ENCODE measurements at regions not wholly inside any gene's neighbourhood (a gene's known extent, or its start where the extent isn't known, plus 50 kb on each side); places are given as distances from the start of the nearest gene placed in this dataset.

DNA sequence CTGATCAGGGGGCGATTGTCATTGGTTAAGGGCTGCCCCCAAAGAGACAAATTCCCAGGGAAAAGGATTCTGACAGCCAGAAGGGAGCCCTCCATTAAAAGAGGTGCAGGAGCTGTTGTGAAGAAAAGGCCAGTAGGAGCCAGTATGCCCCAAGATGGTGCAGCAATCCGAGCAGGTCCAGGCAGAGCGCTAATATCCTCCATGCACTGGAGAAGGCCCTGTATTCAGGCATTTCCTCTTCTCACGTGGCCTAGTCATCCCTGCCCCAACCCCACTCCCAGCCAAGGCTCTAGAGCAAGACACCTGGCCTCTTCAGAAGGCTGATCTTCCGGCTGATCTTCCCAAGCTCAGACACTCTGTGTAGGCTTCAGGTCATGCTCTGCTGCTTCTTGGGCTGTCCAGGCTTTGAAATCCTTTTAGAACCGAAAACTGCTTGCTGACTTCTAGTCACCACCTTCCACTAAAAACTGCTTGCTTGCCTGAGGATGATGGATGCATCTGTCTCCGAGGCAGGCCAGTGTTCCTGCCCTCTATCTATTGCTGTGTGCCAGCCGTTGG, 77.4 kb downstream of the CYP26A1 start:
- DNase-seq (ENCODE audit: extremely low spot score) = no peak
- TF ChIP-seq NFRKB (IDR thresholded peaks at IDR 0.05) (no peak), L3MBTL2 (conservative IDR thresholded peaks at IDR 0.05) (no peak), SUZ12 (IDR thresholded peaks at IDR 0.05) (no peak), SP1 (IDR thresholded peaks at IDR 0.05) (no peak), BHLHE40 (IDR thresholded peaks at IDR 0.05; ENCODE audit: borderline replicate concordance) (no peak), FOXK2 (IDR thresholded peaks at IDR 0.05) (no peak), HDGF (IDR thresholded peaks at IDR 0.05; ENCODE audit: borderline replicate concordance) (no peak)
- TF ChIP-seq, protein P1, sequence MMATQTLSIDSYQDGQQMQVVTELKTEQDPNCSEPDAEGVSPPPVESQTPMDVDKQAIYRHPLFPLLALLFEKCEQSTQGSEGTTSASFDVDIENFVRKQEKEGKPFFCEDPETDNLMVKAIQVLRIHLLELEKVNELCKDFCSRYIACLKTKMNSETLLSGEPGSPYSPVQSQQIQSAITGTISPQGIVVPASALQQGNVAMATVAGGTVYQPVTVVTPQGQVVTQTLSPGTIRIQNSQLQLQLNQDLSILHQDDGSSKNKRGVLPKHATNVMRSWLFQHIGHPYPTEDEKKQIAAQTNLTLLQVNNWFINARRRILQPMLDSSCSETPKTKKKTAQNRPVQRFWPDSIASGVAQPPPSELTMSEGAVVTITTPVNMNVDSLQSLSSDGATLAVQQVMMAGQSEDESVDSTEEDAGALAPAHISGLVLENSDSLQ (IDR thresholded peaks at IDR 0.05) = no peak
- ChIA-PET CTCF (no interaction called here), POLR2A (no interaction called here)

DNA sequence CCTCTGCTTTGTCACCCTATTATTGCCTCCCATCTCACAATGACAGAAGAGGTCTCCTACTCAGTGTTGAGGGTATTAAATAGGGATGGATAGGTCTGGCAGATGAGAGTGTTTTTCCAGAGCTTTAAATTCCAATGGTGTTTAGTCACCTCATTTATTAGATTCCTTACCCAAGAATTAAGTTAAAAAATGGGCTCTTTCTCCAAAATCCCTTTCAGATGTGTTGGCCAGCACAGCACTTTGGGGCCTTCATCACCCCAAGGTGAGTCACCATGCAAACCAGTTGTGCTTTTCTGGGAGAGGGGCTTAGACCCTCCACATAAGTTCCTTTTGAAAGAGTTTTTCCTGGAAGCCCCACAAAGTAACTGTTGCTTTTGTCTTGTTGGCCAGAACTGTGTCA, 78.4 kb downstream of the CYP26A1 start:
- ChIA-PET POLR2A (no interaction called here), CTCF (no interaction called here)
- no peak for TF ChIP-seq TARDBP (IDR thresholded peaks at IDR 0.05)
- TF ChIP-seq BHLHE40 (IDR thresholded peaks at IDR 0.05; ENCODE audit: borderline replicate concordance) = no peak
- no peak for TF ChIP-seq FOXM1 (IDR thresholded peaks at IDR 0.05; ENCODE audit: borderline replicate concordance)
- TF ChIP-seq ARNT (IDR thresholded peaks at IDR 0.05) = no peak
- no peak for TF ChIP-seq HDGF (IDR thresholded peaks at IDR 0.05; ENCODE audit: borderline replicate concordance)
- TF ChIP-seq ELF4 (IDR thresholded peaks at IDR 0.05) = no peak
- no peak for TF ChIP-seq LEF1 (IDR thresholded peaks at IDR 0.05; ENCODE audit: borderline replicate concordance)
- TF ChIP-seq ZNF384 (IDR thresholded peaks at IDR 0.05) = no peak
- no peak for TF ChIP-seq L3MBTL2 (conservative IDR thresholded peaks at IDR 0.05)
- TF ChIP-seq, protein P1 (IDR thresholded peaks at IDR 0.05) = no peak
- TF ChIP-seq SUZ12 (IDR thresholded peaks at IDR 0.05) = no peak
- no peak for TF ChIP-seq FOXK2 (IDR thresholded peaks at IDR 0.05)
- TF ChIP-seq NFRKB (IDR thresholded peaks at IDR 0.05) = no peak
- no peak for TF ChIP-seq CTBP1 (IDR thresholded peaks at IDR 0.05; ENCODE audit: borderline replicate concordance)
- no peak for TF ChIP-seq SP1 (IDR thresholded peaks at IDR 0.05)
- TF ChIP-seq FOXA1 (IDR thresholded peaks at IDR 0.05) = no peak
- DNase-seq (ENCODE audit: extremely low spot score) = no peak

DNA sequence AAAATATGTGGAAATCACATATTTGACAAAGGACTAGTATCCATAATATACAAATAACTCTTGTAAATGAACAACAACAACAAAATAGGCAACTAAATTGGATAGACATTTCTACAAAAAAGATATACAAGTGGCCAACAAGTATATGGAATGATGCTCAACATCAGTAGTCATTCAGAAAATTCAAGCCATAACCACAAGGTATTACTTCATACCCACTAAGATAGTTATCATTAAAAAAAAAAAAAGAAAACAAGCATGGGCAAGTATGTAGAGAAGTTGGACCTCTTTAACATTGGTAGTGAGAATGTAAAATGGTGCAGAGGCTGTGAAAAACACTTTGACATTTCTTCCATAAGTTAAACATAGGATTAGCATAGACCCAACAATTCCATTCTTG, 80.8 kb downstream of the CYP26A1 start:
- CTCF ChIA-PET = no interaction called here
- TF ChIP-seq TARDBP (IDR thresholded peaks at IDR 0.05) = no peak
- no peak for TF ChIP-seq SUZ12 (IDR thresholded peaks at IDR 0.05)
- TF ChIP-seq FOXK2 (IDR thresholded peaks at IDR 0.05) = no peak
- TF ChIP-seq NFRKB (IDR thresholded peaks at IDR 0.05) = no peak
- no peak for TF ChIP-seq L3MBTL2 (conservative IDR thresholded peaks at IDR 0.05)
- no peak for TF ChIP-seq ZNF384 (IDR thresholded peaks at IDR 0.05)
- TF ChIP-seq, protein P1 (IDR thresholded peaks at IDR 0.05) = no peak
- TF ChIP-seq FOXM1 (IDR thresholded peaks at IDR 0.05; ENCODE audit: borderline replicate concordance) = no peak
- no peak for TF ChIP-seq FOXA1 (IDR thresholded peaks at IDR 0.05)
- TF ChIP-seq BHLHE40 (IDR thresholded peaks at IDR 0.05; ENCODE audit: borderline replicate concordance) = no peak
- no peak for TF ChIP-seq CTBP1 (IDR thresholded peaks at IDR 0.05; ENCODE audit: borderline replicate concordance)
- TF ChIP-seq LEF1 (IDR thresholded peaks at IDR 0.05; ENCODE audit: borderline replicate concordance) = no peak
- TF ChIP-seq ELF4 (IDR thresholded peaks at IDR 0.05) = no peak
- no peak for TF ChIP-seq ARNT (IDR thresholded peaks at IDR 0.05)
- no peak for TF ChIP-seq HDGF (IDR thresholded peaks at IDR 0.05; ENCODE audit: borderline replicate concordance)
- no peak for TF ChIP-seq SP1 (IDR thresholded peaks at IDR 0.05)
- POLR2A ChIA-PET = no interaction called here
- no peak for DNase-seq (ENCODE audit: extremely low spot score)

DNA sequence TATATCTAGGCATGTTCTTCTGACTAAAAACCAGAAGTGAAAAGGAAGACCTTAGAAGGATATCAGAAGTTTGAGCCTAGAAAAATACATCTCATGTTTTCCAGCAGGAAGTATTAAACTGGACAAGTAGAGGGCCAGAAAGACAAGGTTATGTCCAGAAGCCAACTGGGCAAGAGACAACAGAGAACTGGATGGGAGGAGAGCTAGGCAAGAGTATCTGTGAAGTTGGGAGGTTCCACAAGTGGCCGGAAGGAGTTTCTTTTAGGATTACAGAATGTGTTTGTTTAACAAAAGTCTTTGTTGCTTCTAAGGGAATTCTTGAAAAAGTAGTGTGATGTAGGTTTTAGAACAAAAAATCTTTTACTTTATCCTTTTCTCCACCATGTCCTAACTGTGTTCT, 86.4 kb downstream of the CYP26A1 start:
- TF ChIP-seq HDGF (IDR thresholded peaks at IDR 0.05; ENCODE audit: borderline replicate concordance) (no peak), ELF4 (IDR thresholded peaks at IDR 0.05) (no peak), SUZ12 (IDR thresholded peaks at IDR 0.05) (no peak), CTBP1 (IDR thresholded peaks at IDR 0.05; ENCODE audit: borderline replicate concordance) (no peak), ARNT (IDR thresholded peaks at IDR 0.05) (no peak), FOXK2 (IDR thresholded peaks at IDR 0.05) (no peak), FOXM1 (IDR thresholded peaks at IDR 0.05; ENCODE audit: borderline replicate concordance) (no peak), NFRKB (IDR thresholded peaks at IDR 0.05) (no peak), SP1 (IDR thresholded peaks at IDR 0.05) (no peak), BHLHE40 (IDR thresholded peaks at IDR 0.05; ENCODE audit: borderline replicate concordance) (no peak)
- TF ChIP-seq, protein P1 (IDR thresholded peaks at IDR 0.05) = no peak
- DNase-seq (ENCODE audit: extremely low spot score) = no peak
- CTCF ChIA-PET = no interaction called here
- POLR2A ChIA-PET = no interaction called here

DNA sequence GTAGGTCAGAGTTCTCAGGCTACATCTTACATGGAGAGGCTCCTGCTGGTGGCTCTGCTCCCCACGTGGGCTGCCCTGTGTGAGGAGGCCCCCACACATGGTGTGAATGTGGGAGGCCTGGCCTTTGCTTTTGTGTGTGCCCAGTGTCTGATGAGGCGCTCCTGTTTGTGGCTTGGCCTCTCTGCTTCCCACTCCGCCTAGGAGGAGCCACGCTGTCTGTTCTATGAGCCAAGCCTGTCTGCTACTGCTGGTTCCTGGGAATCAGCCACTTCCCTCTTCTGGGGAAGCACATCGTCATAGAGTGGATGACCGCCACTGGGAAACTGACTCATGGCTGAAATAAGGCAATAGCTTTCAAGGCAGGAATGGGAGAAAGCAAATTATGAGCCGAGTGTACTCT, 87.1 kb downstream of the CYP26A1 start:
- DNase-seq (ENCODE audit: extremely low spot score) = no peak
- CTCF ChIA-PET = interaction anchor here (0.5 kb wide), 1 partner anchor 35 kb away, joined by 3 read pairs; no protein-coding TSS in a partner anchor
- TF ChIP-seq CTBP1 (IDR thresholded peaks at IDR 0.05; ENCODE audit: borderline replicate concordance) (no peak), NFRKB (IDR thresholded peaks at IDR 0.05) (no peak), FOXM1 (IDR thresholded peaks at IDR 0.05; ENCODE audit: borderline replicate concordance) (no peak), BHLHE40 (IDR thresholded peaks at IDR 0.05; ENCODE audit: borderline replicate concordance) (no peak)
- POLR2A ChIA-PET = no interaction called here

DNA sequence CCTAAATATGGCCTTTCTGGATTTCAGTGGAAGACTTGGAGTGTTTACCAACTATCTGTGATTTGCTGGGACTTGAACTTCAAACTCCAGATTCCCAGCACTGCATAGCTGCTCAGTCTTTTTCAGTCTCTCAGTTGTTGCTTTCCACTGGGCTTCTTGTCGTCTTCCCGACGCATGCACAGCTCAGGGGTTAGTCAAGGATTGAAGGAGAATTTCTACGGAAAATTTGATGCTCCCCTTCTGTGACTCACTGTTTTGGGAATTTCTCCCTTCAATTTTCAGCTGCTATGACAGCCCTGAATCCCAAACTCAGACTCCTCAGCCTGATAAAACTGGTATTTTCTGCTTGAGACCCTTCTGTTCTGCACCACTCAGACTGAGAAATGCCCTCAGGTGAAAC, 91.7 kb downstream of the CYP26A1 start:
- POLR2A ChIA-PET = no interaction called here
- no peak for DNase-seq (ENCODE audit: extremely low spot score)
- TF ChIP-seq FOXM1 (IDR thresholded peaks at IDR 0.05; ENCODE audit: borderline replicate concordance) (no peak), ARNT (IDR thresholded peaks at IDR 0.05) (no peak), FOXA1 (IDR thresholded peaks at IDR 0.05) (no peak), CTBP1 (IDR thresholded peaks at IDR 0.05; ENCODE audit: borderline replicate concordance) (no peak), SP1 (IDR thresholded peaks at IDR 0.05) (no peak)
- CTCF ChIA-PET = no interaction called here
